A673 (cell line): ENCODE measurements at regions not wholly inside any gene's neighbourhood (a gene's known extent, or its start where the extent isn't known, plus 50 kb on each side); places are given as distances from the start of the nearest gene placed in this dataset.

Source experiments
- CTCF ChIP-seq: fragments of 300-800, 200-600 bp; sonication (generic); conservative IDR thresholded peaks from 2 replicates; pipeline ENCODE4 v1.5.1; 2017; ENCODE audit warnings: low read depth, mild to moderate bottlenecking, antibody characterized with exemption, low read length, moderate library complexity, mixed read lengths
- EZH2 ChIP-seq: fragments of 200-600 bp; sonication (generic); IDR thresholded peaks from 2 replicates; pipeline ENCODE4 v1.6.1; 2017; ENCODE audit warnings: borderline replicate concordance, low read depth, mild to moderate bottlenecking, mixed read lengths, antibody characterized with exemption, low read length; ENCODE audit not compliant: poor library complexity, severe bottlenecking

- TF ChIP-seq CTCF (no peak), EZH2 (no peak)
Measured at GRCh38 chr12:89157413-89157812, 194.9 kb downstream of the DUSP6 start.
